Panc1 (cell line): ENCODE measurements at regions not wholly inside any gene's neighbourhood (a gene's known extent, or its start where the extent isn't known, plus 50 kb on each side); places are given as distances from the start of the nearest gene placed in this dataset.
A peak's percentile ranks its signal among the peaks of the same experiment; 100 is the strongest.

Experiments
- ATAC-seq: fragments of 200-7000 bp; cut with Tn5 transposase; 2 replicates; pipeline ENCODE4 v1.9.1; 2020; ENCODE audit warnings: mild to moderate bottlenecking, moderate library complexity
- BruUV-seq: library from RNA; stranded (reverse); fragments of 400-500 nt; replicated peaks from 2 replicates; lab custom pipeline; 2021; lab: Mats Ljungman, UMichigan
- CTCF ChIA-PET: fragments of 300-600 bp; sonication (Branson Sonifier 250); formaldehyde crosslinking; loops from one replicate; lab custom pipeline; 2022; ENCODE audit warnings: antibody characterized with exemption; lab: Charles Lee
- POLR2A ChIA-PET: fragments of 300-600 bp; sonication (Branson Sonifier 250); formaldehyde crosslinking; loops from one replicate; lab custom pipeline; 2022; ENCODE audit warnings: antibody characterized with exemption; lab: Charles Lee
- DNase-seq: peaks from one replicate; pipeline ENCODE4 v3.0.0-alpha.2; 2010; ENCODE audit warnings: low read depth, low spot score
- H3K27ac ChIP-seq: 2 replicates; pipeline ENCODE4 v1.5.1; 2011; ENCODE audit warnings: mild to moderate bottlenecking, low read length, inconsistent platforms
- H3K27me3 ChIP-seq: fragments of 200-500 bp; sonication (Bioruptor generic); 2 replicates; pipeline ENCODE4 v1.6.0; 2014; ENCODE audit warnings: low read length, inconsistent platforms; ENCODE audit not compliant: control insufficient read depth, insufficient read depth
- H3K36me3 ChIP-seq: fragments of 200-500 bp; sonication (Bioruptor generic); 2 replicates; pipeline ENCODE4 v1.5.1; 2014; ENCODE audit warnings: inconsistent platforms, mild to moderate bottlenecking, low read length, moderate library complexity; ENCODE audit not compliant: control insufficient read depth, insufficient read depth
- H3K4me1 ChIP-seq: 2 replicates; pipeline ENCODE4 v1.5.1; 2011; ENCODE audit warnings: inconsistent platforms, mild to moderate bottlenecking, low read length, moderate library complexity; ENCODE audit not compliant: control insufficient read depth, insufficient read depth
- H3K4me3 ChIP-seq, 2 experiments: 2 replicates each; pipeline ENCODE4 v1.5.1; 2011 to 2012; ENCODE audit warnings: low read depth in 2 of 2, low read length in 2 of 2, mild to moderate bottlenecking in 2 of 2, inconsistent platforms in 1 of 2, moderate library complexity in 1 of 2
- H3K9me3 ChIP-seq: fragments of 200-500 bp; sonication (Bioruptor generic); 2 replicates; pipeline ENCODE4 v1.5.1; 2014; ENCODE audit warnings: low read depth, mild to moderate bottlenecking, inconsistent platforms, low read length, moderate library complexity; ENCODE audit not compliant: control insufficient read depth, insufficient read depth
- POLR2AphosphoS5 ChIP-seq: IDR thresholded peaks from 2 replicates; pipeline ENCODE4 v1.6.1; 2012; ENCODE audit warnings: mild to moderate bottlenecking, low read depth, low read length, moderate library complexity
- REST ChIP-seq, 2 experiments: IDR thresholded peaks; 2 replicates each; pipeline ENCODE4 v1.6.1; 2011 to 2012; ENCODE audit warnings: low read depth in 2 of 2, control low read depth in 1 of 2, low read length in 1 of 2, mild to moderate bottlenecking in 1 of 2, moderate library complexity in 1 of 2; ENCODE audit not compliant: insufficient read depth in 1 of 2
- SIN3A ChIP-seq: IDR thresholded peaks from 2 replicates; pipeline ENCODE4 v1.6.1; 2012; ENCODE audit warnings: low read depth, mild to moderate bottlenecking, low read length, moderate library complexity, borderline replicate concordance; ENCODE audit not compliant: insufficient read depth
- TCF7L2 ChIP-seq: IDR thresholded peaks from 2 replicates; pipeline ENCODE4 v1.6.1; 2011; ENCODE audit warnings: mild to moderate bottlenecking, low read depth, low read length, inconsistent platforms
- in situ Hi-C: cut with HindIII; loops from 2 replicates; pipeline ENCODE4 v1.10.0; 2016; ENCODE audit warnings: low sequenced_read_pairs, low pct_unique_long_range_greater_than_20kb
- intact Hi-C: fragments of 100-400 bp; cut with micrococcal nuclease; formaldehyde crosslinking; loops from one replicate; pipeline ENCODE4 v1.10.0; 2022; ENCODE audit not compliant: unreplicated experiment
- TF ChIP-seq, protein P1 (sequence below): fragments of 450-650 bp; IDR thresholded peaks from 2 replicates; pipeline ENCODE4 v1.5.1; 2017; ENCODE audit warnings: mild to moderate bottlenecking

- ChIA-PET POLR2A (no interaction called here), CTCF (interaction anchor here (0.6 to 0.7 kb wide), 2 partner anchors 22 to 843 kb away, joined by 3 read pairs; no protein-coding TSS in a partner anchor)
- BruUV-seq = no TSS peak
- no peaks in the 10 kb centered on the region for H3K9me3 ChIP-seq
- no peak overlapping the region for H3K27ac ChIP-seq
- ATAC-seq (peak; percentile 96), DNase-seq (no peak)
- no peak overlapping the region for H3K4me3 ChIP-seq
- in situ Hi-C loops = no loop called here
- H3K36me3 ChIP-seq = no peaks in the 10 kb centered on the region
- H3K27me3 ChIP-seq = peaks cover 5% of the 10 kb centered on the region
- intact Hi-C loops = no loop called here
- no peak for TF ChIP-seq SIN3A
- TF ChIP-seq, protein P1, sequence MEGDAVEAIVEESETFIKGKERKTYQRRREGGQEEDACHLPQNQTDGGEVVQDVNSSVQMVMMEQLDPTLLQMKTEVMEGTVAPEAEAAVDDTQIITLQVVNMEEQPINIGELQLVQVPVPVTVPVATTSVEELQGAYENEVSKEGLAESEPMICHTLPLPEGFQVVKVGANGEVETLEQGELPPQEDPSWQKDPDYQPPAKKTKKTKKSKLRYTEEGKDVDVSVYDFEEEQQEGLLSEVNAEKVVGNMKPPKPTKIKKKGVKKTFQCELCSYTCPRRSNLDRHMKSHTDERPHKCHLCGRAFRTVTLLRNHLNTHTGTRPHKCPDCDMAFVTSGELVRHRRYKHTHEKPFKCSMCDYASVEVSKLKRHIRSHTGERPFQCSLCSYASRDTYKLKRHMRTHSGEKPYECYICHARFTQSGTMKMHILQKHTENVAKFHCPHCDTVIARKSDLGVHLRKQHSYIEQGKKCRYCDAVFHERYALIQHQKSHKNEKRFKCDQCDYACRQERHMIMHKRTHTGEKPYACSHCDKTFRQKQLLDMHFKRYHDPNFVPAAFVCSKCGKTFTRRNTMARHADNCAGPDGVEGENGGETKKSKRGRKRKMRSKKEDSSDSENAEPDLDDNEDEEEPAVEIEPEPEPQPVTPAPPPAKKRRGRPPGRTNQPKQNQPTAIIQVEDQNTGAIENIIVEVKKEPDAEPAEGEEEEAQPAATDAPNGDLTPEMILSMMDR = peak; percentile 93
- no peaks in the 10 kb centered on the region for H3K4me1 ChIP-seq
Measured at GRCh38 chr15:85858586-85859375, 64.1 kb upstream of the KLHL25 start.

DNA sequence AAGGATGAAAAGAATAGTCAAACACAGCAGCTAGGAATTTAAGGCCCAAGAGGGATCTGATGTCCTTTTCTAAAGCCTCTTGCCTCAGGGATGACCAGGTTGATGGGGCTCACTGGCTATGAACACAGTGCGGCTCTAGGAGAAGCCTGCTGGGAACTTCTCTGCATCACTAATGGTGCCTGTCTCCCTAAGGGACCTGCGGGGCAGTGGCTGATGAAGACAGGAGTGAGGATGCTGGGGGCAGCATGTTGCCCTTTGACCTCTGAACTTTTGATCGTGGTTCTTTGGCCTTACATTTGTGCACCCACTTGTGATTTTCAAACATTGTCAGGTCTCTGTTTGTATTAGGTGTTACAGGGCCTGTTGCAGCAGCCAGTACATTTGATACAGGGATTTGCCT is 64.9 kb upstream of the KLHL25 start:
- TF ChIP-seq REST (IDR thresholded peaks at IDR 0.05; ENCODE audit: insufficient read depth in 1 of 2, low read depth in 2 of 2, low read length in 1 of 2) (no peak), SIN3A (no peak), POLR2AphosphoS5 (no peak)
- no TSS peak for BruUV-seq
- H3K27ac ChIP-seq = no peak overlapping the region
- no peak for DNase-seq
- POLR2A ChIA-PET = no interaction called here
- no peak for ATAC-seq
- no peak overlapping the region for H3K4me3 ChIP-seq
- CTCF ChIA-PET = interaction anchor here (0.7 kb wide), 1 partner anchor 23 kb away, joined by 3 read pairs; no protein-coding TSS in a partner anchor
- intact Hi-C loops = no loop called here
- peaks cover 5% of the 10 kb centered on the region for H3K27me3 ChIP-seq
- H3K36me3 ChIP-seq = no peaks in the 10 kb centered on the region
- H3K4me1 ChIP-seq = no peaks in the 10 kb centered on the region
- in situ Hi-C loops = no loop called here
- no peaks in the 10 kb centered on the region for H3K9me3 ChIP-seq

DNA sequence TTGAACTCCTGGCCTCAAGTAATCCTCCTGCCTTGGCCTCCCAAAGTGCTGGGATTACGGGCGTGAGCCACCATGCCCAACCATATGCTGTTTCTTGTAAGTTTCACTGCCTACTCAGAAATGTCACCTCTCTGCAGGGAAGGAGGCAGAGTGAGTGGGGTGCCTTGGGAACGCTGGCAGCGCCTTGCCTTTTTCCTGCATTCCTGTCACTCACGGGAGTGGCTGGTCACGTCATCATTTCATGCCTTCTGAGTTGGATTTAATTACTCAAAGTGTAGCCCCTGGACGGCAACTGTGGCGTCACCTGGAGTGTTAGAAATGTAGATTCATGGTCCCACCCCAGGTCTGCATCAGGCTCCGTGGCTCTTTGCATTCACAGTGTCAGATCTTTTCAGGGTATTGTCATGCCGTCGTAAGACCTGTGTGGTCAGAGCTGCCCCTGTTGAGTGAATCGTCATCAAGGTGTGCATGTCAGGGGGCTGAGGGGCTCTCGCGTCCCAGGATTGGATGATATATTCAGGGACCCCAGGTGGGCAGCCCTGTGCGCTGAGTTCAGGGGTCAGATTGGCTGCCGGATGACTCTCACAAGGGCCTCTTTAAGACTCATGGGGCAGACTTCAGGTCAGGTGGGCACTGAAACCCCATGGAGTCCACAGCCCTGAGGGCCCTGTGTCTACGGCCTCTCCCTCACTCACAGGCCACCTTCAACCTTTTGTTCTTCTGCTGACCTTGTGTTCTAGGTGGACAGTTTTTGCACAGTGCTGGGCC is 65.9 kb upstream of the KLHL25 start:
- ATAC-seq (no peak), DNase-seq (no peak)
- Histone ChIP-seq H3K4me1 (no peaks in the 10 kb centered on the region), H3K36me3 (no peaks in the 10 kb centered on the region), H3K27ac (no peak overlapping the region), H3K9me3 (no peaks in the 10 kb centered on the region), H3K4me3 (no peak overlapping the region), H3K27me3 (peaks cover 5% of the 10 kb centered on the region)
- ChIA-PET POLR2A (no interaction called here), CTCF (no interaction called here)
- BruUV-seq = no TSS peak
- intact Hi-C loops (no loop called here), in situ Hi-C loops (no loop called here)
- TF ChIP-seq TCF7L2 (no peak), SIN3A (no peak), REST (IDR thresholded peaks at IDR 0.05; ENCODE audit: insufficient read depth in 1 of 2, low read depth in 2 of 2, low read length in 1 of 2) (no peak), POLR2AphosphoS5 (no peak)
- TF ChIP-seq, protein P1 = no peak
